Smooth muscle cell (in vitro differentiated cells): ENCODE measurements at regions not wholly inside any gene's neighbourhood (a gene's known extent, or its start where the extent isn't known, plus 50 kb on each side); places are given as distances from the start of the nearest gene placed in this dataset.

Source experiments
- DNase-seq: peaks from one replicate; lab custom pipeline; 2025; ENCODE audit not compliant: unreplicated experiment; lab: John Stamatoyannopoulos, UW
- H2AFZ ChIP-seq: fragments of 200-600 bp; sonication (generic); 2 replicates; pipeline ENCODE4 v1.6.0; 2016; ENCODE audit warnings: antibody characterized with exemption, low read depth, mild to moderate bottlenecking
- H3F3A ChIP-seq: fragments of 200-600 bp; sonication (generic); 2 replicates; pipeline ENCODE4 v1.6.0; 2017; ENCODE audit warnings: antibody characterized with exemption, low read depth
- H3K27ac ChIP-seq: fragments of 200-600 bp; sonication (generic); 2 replicates; pipeline ENCODE4 v1.5.1; 2016; ENCODE audit warnings: low read depth, mild to moderate bottlenecking
- H3K27me3 ChIP-seq: fragments of 200-600 bp; sonication (generic); 2 replicates; pipeline ENCODE4 v1.6.1; 2016; ENCODE audit warnings: low read depth, mild to moderate bottlenecking
- H3K36me3 ChIP-seq: fragments of 200-600 bp; sonication (generic); 2 replicates; pipeline ENCODE4 v1.5.1; 2016; ENCODE audit warnings: low read depth
- H3K4me1 ChIP-seq: fragments of 200-600 bp; sonication (generic); 2 replicates; pipeline ENCODE4 v1.5.1; 2016; ENCODE audit warnings: low read depth
- H3K4me2 ChIP-seq: fragments of 200-600 bp; sonication (generic); 2 replicates; pipeline ENCODE4 v1.6.0; 2016; ENCODE audit warnings: mild to moderate bottlenecking
- H3K4me3 ChIP-seq: fragments of 200-600 bp; sonication (generic); 2 replicates; pipeline ENCODE4 v1.5.1; 2016; ENCODE audit warnings: mild to moderate bottlenecking
- H3K79me2 ChIP-seq: fragments of 200-600 bp; sonication (generic); 2 replicates; pipeline ENCODE4 v1.6.0; 2016; ENCODE audit warnings: low read depth, mild to moderate bottlenecking
- H3K9ac ChIP-seq: fragments of 200-600 bp; sonication (generic); 2 replicates; pipeline ENCODE4 v1.6.0; 2016; ENCODE audit warnings: low read depth
- H3K9me3 ChIP-seq: fragments of 200-600 bp; sonication (generic); replicated peaks from 2 replicates; pipeline ENCODE4 v1.5.1; 2016; ENCODE audit warnings: low read depth
- H4K20me1 ChIP-seq: fragments of 200-600 bp; sonication (generic); 2 replicates; pipeline ENCODE4 v1.6.0; 2016; ENCODE audit warnings: low read depth
- WGBS: methylation state at CpG from one replicate; pipeline ENCODE4 v1.1.7; 2016; ENCODE audit warnings: low lambda C conversion rate; 5-methylcytosine and 5-hydroxymethylcytosine counted together
- TF ChIP-seq, protein P1 (sequence below): fragments of 200-600 bp; sonication (generic); IDR thresholded peaks from 2 replicates; pipeline ENCODE4 v1.5.1; 2017; ENCODE audit warnings: borderline replicate concordance, mild to moderate bottlenecking, antibody characterized with exemption; ENCODE audit not compliant: insufficient read depth, poor library complexity, severe bottlenecking

DNA sequence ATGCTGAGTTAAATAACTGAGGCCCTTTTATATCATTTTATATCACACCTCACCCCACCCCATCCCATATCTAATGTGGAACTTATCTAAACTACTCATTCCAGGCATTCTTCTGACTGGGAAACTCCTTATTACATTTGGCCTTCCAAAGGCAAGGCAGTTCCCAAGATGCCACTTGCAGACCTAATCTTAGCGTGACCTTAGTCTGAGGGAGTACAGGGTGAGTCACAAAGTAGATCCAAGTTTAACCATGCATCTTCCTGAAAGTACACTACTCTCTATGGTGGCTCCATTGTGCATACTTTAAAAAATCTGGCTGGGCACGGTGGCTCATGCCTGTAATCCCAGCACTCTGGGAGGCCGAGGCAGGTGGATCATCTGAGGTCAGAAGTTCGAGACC is 353.6 kb upstream of the C1orf87 start:
- no peak overlapping the region for H3K4me2 ChIP-seq
- WGBS = 68% methylated on average over 4 of the region's 4 CpGs
- no peak overlapping the region for H3K9ac ChIP-seq
- H3K4me1 ChIP-seq = no peaks in the 10 kb centered on the region
- TF ChIP-seq, protein P1, sequence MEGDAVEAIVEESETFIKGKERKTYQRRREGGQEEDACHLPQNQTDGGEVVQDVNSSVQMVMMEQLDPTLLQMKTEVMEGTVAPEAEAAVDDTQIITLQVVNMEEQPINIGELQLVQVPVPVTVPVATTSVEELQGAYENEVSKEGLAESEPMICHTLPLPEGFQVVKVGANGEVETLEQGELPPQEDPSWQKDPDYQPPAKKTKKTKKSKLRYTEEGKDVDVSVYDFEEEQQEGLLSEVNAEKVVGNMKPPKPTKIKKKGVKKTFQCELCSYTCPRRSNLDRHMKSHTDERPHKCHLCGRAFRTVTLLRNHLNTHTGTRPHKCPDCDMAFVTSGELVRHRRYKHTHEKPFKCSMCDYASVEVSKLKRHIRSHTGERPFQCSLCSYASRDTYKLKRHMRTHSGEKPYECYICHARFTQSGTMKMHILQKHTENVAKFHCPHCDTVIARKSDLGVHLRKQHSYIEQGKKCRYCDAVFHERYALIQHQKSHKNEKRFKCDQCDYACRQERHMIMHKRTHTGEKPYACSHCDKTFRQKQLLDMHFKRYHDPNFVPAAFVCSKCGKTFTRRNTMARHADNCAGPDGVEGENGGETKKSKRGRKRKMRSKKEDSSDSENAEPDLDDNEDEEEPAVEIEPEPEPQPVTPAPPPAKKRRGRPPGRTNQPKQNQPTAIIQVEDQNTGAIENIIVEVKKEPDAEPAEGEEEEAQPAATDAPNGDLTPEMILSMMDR = no peak
- no peak overlapping the region for H3K27ac ChIP-seq
- H2AFZ ChIP-seq = no peak overlapping the region
- no peaks in the 10 kb centered on the region for H3F3A ChIP-seq
- no peaks in the 10 kb centered on the region for H3K79me2 ChIP-seq
- H3K27me3 ChIP-seq = no peaks in the 10 kb centered on the region
- DNase-seq = no peak
- no peaks in the 10 kb centered on the region for H3K9me3 ChIP-seq
- no peaks in the 10 kb centered on the region for H4K20me1 ChIP-seq
- no peaks in the 10 kb centered on the region for H3K36me3 ChIP-seq
- H3K4me3 ChIP-seq = no peak overlapping the region

DNA sequence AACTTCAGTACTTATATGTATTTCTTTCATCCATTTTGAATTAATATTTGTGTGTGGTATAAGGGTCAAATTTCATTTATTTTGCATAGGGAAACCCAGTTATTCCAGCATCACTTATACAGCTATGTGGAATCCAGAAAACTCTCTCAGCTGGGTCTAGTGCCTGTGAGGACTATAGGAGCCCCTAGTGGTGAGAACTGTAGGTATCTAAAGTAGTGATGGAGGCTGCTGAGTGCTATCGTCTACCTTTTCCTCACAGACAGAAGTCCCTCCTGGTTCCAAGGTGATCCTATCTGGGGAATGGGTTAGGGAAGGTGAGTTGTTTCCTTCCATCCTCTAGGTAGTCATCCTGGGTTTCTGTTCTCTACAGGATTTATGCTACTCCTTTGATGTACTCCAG is 352.0 kb upstream of the C1orf87 start:
- Histone ChIP-seq H3K4me2 (no peak overlapping the region), H3K36me3 (no peaks in the 10 kb centered on the region), H3K9ac (no peak overlapping the region), H2AFZ (no peak overlapping the region), H3K27ac (no peak overlapping the region), H4K20me1 (no peaks in the 10 kb centered on the region), H3K79me2 (no peaks in the 10 kb centered on the region), H3K4me1 (no peaks in the 10 kb centered on the region), H3F3A (no peaks in the 10 kb centered on the region), H3K9me3 (no peaks in the 10 kb centered on the region), H3K4me3 (no peak overlapping the region), H3K27me3 (no peaks in the 10 kb centered on the region)
- 38% methylated on average over 1 of the region's 1 CpG for WGBS
- DNase-seq = no peak
- TF ChIP-seq, protein P1 = peak; percentile 25

DNA sequence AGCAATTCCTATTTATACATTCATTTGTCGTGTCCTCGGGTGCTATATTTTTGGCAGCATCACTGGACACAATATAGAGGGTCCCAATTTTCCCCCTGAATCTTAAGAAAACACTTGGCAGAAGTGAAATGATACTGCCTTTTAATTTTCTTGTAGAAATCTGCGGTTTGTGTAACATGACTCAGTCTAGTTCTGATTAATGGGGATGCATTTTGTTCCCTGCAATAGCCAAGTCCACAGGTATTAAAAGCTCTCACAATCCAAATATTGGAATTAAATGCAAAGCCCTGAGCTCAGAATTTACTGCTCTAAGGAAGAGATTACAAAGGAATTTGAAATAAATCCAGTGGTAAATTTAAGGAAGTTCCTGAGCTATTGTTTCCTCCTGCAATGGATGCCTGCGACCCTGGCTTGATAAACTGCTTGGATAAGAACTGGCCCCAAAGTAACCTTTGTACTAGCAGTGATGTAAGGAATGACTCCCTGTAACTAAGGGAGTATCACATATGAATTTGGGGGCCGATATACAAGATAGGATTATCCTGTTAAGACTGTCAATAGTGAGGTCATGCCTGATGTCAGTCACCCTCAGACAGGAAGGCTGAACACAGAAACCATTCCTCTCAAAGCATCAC is 349.7 kb upstream of the C1orf87 start:
- H3F3A ChIP-seq = no peaks in the 10 kb centered on the region
- H2AFZ ChIP-seq = no peak overlapping the region
- no peak overlapping the region for H3K4me3 ChIP-seq
- H3K4me2 ChIP-seq = no peak overlapping the region
- no peak overlapping the region for H3K27ac ChIP-seq
- no peaks in the 10 kb centered on the region for H3K79me2 ChIP-seq
- DNase-seq = no peak
- no peaks in the 10 kb centered on the region for H3K36me3 ChIP-seq
- TF ChIP-seq, protein P1 = no peak
- no peaks in the 10 kb centered on the region for H3K9me3 ChIP-seq
- H3K9ac ChIP-seq = no peak overlapping the region
- H3K4me1 ChIP-seq = no peaks in the 10 kb centered on the region
- H4K20me1 ChIP-seq = no peaks in the 10 kb centered on the region
- H3K27me3 ChIP-seq = no peaks in the 10 kb centered on the region
- 53% methylated on average over 5 of the region's 5 CpGs for WGBS

DNA sequence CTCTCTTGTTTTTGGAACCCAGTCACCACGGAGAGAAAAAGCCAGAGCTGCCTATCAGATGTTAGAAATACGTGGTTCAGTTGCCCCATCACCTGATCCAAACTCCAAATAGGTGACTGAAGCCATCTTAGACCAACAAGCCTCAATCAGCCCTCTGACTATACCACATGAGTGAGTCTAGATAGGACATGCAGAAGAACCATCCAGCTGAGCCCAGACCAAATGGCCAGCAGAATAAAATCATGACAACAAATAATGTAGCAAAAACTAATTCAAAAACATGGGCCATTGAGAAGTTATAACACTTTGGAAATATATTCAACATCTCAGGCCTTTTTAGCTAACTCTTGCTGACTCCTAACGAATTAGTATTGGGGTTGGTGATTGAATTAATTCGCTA is 348.4 kb upstream of the C1orf87 start:
- Histone ChIP-seq H3K4me2 (no peak overlapping the region), H3F3A (no peaks in the 10 kb centered on the region), H3K36me3 (no peaks in the 10 kb centered on the region), H3K4me3 (no peak overlapping the region), H3K4me1 (no peaks in the 10 kb centered on the region), H2AFZ (no peak overlapping the region), H3K79me2 (no peaks in the 10 kb centered on the region), H3K27me3 (no peaks in the 10 kb centered on the region), H3K9ac (no peak overlapping the region), H3K9me3 (no peaks in the 10 kb centered on the region), H4K20me1 (no peaks in the 10 kb centered on the region), H3K27ac (no peak overlapping the region)
- 83% methylated on average over 4 of the region's 4 CpGs for WGBS
- TF ChIP-seq, protein P1 = no peak
- DNase-seq = no peak
